Activated naive CD4-positive, alpha-beta T cell treated with anti-CD3 and anti-CD28 coated beads, Interleukin-2, amount 50 U/mL, for 24 hours (primary cell): ENCODE measurements at regions not wholly inside any gene's neighbourhood (a gene's known extent, or its start where the extent isn't known, plus 50 kb on each side); places are given as distances from the start of the nearest gene placed in this dataset.
"Not testable (repeated sequence)": the region's sequence is repeated elsewhere in the genome, so short reads cannot be mapped to it uniquely, and the experiment has no call there.

ENCODE experiments used
- H3K27ac Mint-ChIP-seq: one replicate; pipeline ENCODE4 v1.8.0; 2021; ENCODE audit warnings: mild to moderate bottlenecking, mixed read lengths
- H3K27me3 Mint-ChIP-seq: one replicate; pipeline ENCODE4 v1.8.0; 2021; ENCODE audit warnings: mixed read lengths
- H3K36me3 Mint-ChIP-seq: one replicate; pipeline ENCODE4 v1.8.0; 2021; ENCODE audit warnings: mixed read lengths
- H3K4me1 Mint-ChIP-seq: one replicate; pipeline ENCODE4 v1.8.0; 2021; ENCODE audit warnings: mixed read lengths
- H3K4me3 Mint-ChIP-seq: one replicate; pipeline ENCODE4 v1.8.0; 2021; ENCODE audit warnings: mild to moderate bottlenecking, mixed read lengths
- H3K9me3 Mint-ChIP-seq: one replicate; pipeline ENCODE4 v1.8.0; 2021; ENCODE audit warnings: mixed read lengths

GRCh38 chrX:147468600-147468999, 443.1 kb upstream of the FMR1 start:
- Mint-ChIP-seq H3K9me3 (no peaks in the 10 kb centered on the region), H3K27me3 (no peaks in the 10 kb centered on the region), H3K36me3 (no peaks in the 10 kb centered on the region), H3K4me3 (no peak overlapping the region), H3K4me1 (no peaks in the 10 kb centered on the region), H3K27ac (no peak overlapping the region)

GRCh38 chrX:147476008-147476407, 435.7 kb upstream of the FMR1 start:
- peaks cover 5% of the 10 kb centered on the region for H3K9me3 Mint-ChIP-seq
- no peak overlapping the region for H3K4me3 Mint-ChIP-seq
- no peaks in the 10 kb centered on the region for H3K4me1 Mint-ChIP-seq
- no peaks in the 10 kb centered on the region for H3K36me3 Mint-ChIP-seq
- H3K27ac Mint-ChIP-seq, result no peak overlapping the region
- no peaks in the 10 kb centered on the region for H3K27me3 Mint-ChIP-seq

- H3K4me3 Mint-ChIP-seq, result no peak overlapping the region
- H3K27ac Mint-ChIP-seq, result no peak overlapping the region
- no peaks in the 10 kb centered on the region for H3K4me1 Mint-ChIP-seq
- peaks cover 5% of the 10 kb centered on the region for H3K9me3 Mint-ChIP-seq
- H3K36me3 Mint-ChIP-seq, result no peaks in the 10 kb centered on the region
- no peaks in the 10 kb centered on the region for H3K27me3 Mint-ChIP-seq
These were observed 432.8 kb upstream of the FMR1 start for GRCh38 chrX:147478899-147479298.

GRCh38 chrX:147485207-147485606, 426.5 kb upstream of the FMR1 start:
- Mint-ChIP-seq H3K4me1 (no peaks in the 10 kb centered on the region), H3K27me3 (no peaks in the 10 kb centered on the region), H3K4me3 (no peak overlapping the region), H3K9me3 (peaks cover 1% of the 10 kb centered on the region), H3K36me3 (no peaks in the 10 kb centered on the region), H3K27ac (no peak overlapping the region)

- H3K27me3 Mint-ChIP-seq, result no peaks in the 10 kb centered on the region
- no peak overlapping the region for H3K27ac Mint-ChIP-seq
- H3K4me1 Mint-ChIP-seq, result no peaks in the 10 kb centered on the region
- no peak overlapping the region for H3K4me3 Mint-ChIP-seq
- no peaks in the 10 kb centered on the region for H3K9me3 Mint-ChIP-seq
- H3K36me3 Mint-ChIP-seq, result no peaks in the 10 kb centered on the region
These were observed 417.4 kb upstream of the FMR1 start for GRCh38 chrX:147494365-147494764.

- H3K9me3 Mint-ChIP-seq, result no peaks in the 10 kb centered on the region
- no peaks in the 10 kb centered on the region for H3K27me3 Mint-ChIP-seq
- H3K4me1 Mint-ChIP-seq, result no peaks in the 10 kb centered on the region
- no peak overlapping the region for H3K4me3 Mint-ChIP-seq
- no peak overlapping the region for H3K27ac Mint-ChIP-seq
- H3K36me3 Mint-ChIP-seq, result no peaks in the 10 kb centered on the region
These were observed 412.9 kb upstream of the FMR1 start for GRCh38 chrX:147498796-147499195.

- H3K9me3 Mint-ChIP-seq, result peaks cover 5% of the 10 kb centered on the region
- no peak overlapping the region for H3K4me3 Mint-ChIP-seq
- no peaks in the 10 kb centered on the region for H3K36me3 Mint-ChIP-seq
- no peak overlapping the region for H3K27ac Mint-ChIP-seq
- H3K27me3 Mint-ChIP-seq, result no peaks in the 10 kb centered on the region
- no peaks in the 10 kb centered on the region for H3K4me1 Mint-ChIP-seq
These were observed 388.7 kb upstream of the FMR1 start for GRCh38 chrX:147522981-147523380.

- Mint-ChIP-seq H3K4me3 (no peak overlapping the region), H3K4me1 (no peaks in the 10 kb centered on the region), H3K27me3 (no peaks in the 10 kb centered on the region), H3K36me3 (no peaks in the 10 kb centered on the region), H3K27ac (no peak overlapping the region), H3K9me3 (no peaks in the 10 kb centered on the region)
These were observed 378.3 kb upstream of the FMR1 start for GRCh38 chrX:147533426-147533825.

GRCh38 chrX:147537172-147537571, 374.5 kb upstream of the FMR1 start:
- H3K27ac Mint-ChIP-seq, result no peak overlapping the region
- no peaks in the 10 kb centered on the region for H3K4me1 Mint-ChIP-seq
- H3K9me3 Mint-ChIP-seq, result no peaks in the 10 kb centered on the region
- H3K4me3 Mint-ChIP-seq, result no peak overlapping the region
- no peaks in the 10 kb centered on the region for H3K27me3 Mint-ChIP-seq
- H3K36me3 Mint-ChIP-seq, result no peaks in the 10 kb centered on the region

GRCh38 chrX:147548023-147548422, 363.7 kb upstream of the FMR1 start:
- H3K27ac Mint-ChIP-seq, H3K4me3 Mint-ChIP-seq, H3K36me3 Mint-ChIP-seq, H3K27me3 Mint-ChIP-seq, H3K9me3 Mint-ChIP-seq, H3K4me1 Mint-ChIP-seq: not testable (repeated sequence)

- Mint-ChIP-seq H3K27ac (no peak overlapping the region), H3K36me3 (no peaks in the 10 kb centered on the region), H3K9me3 (no peaks in the 10 kb centered on the region), H3K4me1 (no peaks in the 10 kb centered on the region), H3K27me3 (no peaks in the 10 kb centered on the region), H3K4me3 (no peak overlapping the region)
These were observed 361.5 kb upstream of the FMR1 start for GRCh38 chrX:147550217-147550616.

- H3K36me3 Mint-ChIP-seq, result no peaks in the 10 kb centered on the region
- no peak overlapping the region for H3K4me3 Mint-ChIP-seq
- no peaks in the 10 kb centered on the region for H3K27me3 Mint-ChIP-seq
- H3K4me1 Mint-ChIP-seq, result no peaks in the 10 kb centered on the region
- H3K9me3 Mint-ChIP-seq, result no peaks in the 10 kb centered on the region
- H3K27ac Mint-ChIP-seq, result no peak overlapping the region
These were observed 352.5 kb upstream of the FMR1 start for GRCh38 chrX:147559191-147559590.

- H3K9me3 Mint-ChIP-seq, result no peaks in the 10 kb centered on the region
- no peak overlapping the region for H3K27ac Mint-ChIP-seq
- H3K4me1 Mint-ChIP-seq, result no peaks in the 10 kb centered on the region
- H3K4me3 Mint-ChIP-seq, result no peak overlapping the region
- H3K36me3 Mint-ChIP-seq, result no peaks in the 10 kb centered on the region
- H3K27me3 Mint-ChIP-seq, result no peaks in the 10 kb centered on the region
These were observed 346.5 kb upstream of the FMR1 start for GRCh38 chrX:147565237-147565636.

- no peak overlapping the region for H3K27ac Mint-ChIP-seq
- H3K4me3 Mint-ChIP-seq, result no peak overlapping the region
- no peaks in the 10 kb centered on the region for H3K36me3 Mint-ChIP-seq
- H3K4me1 Mint-ChIP-seq, result no peaks in the 10 kb centered on the region
- no peaks in the 10 kb centered on the region for H3K27me3 Mint-ChIP-seq
- H3K9me3 Mint-ChIP-seq, result no peaks in the 10 kb centered on the region
These were observed 341.2 kb upstream of the FMR1 start for GRCh38 chrX:147570483-147570882.

- Mint-ChIP-seq H3K27ac (no peak overlapping the region), H3K4me1 (no peaks in the 10 kb centered on the region), H3K9me3 (no peaks in the 10 kb centered on the region), H3K27me3 (no peaks in the 10 kb centered on the region), H3K36me3 (no peaks in the 10 kb centered on the region), H3K4me3 (no peak overlapping the region)
These were observed 338.5 kb upstream of the FMR1 start for GRCh38 chrX:147573266-147573665.

- no peaks in the 10 kb centered on the region for H3K27me3 Mint-ChIP-seq
- no peaks in the 10 kb centered on the region for H3K36me3 Mint-ChIP-seq
- H3K4me3 Mint-ChIP-seq, result no peak overlapping the region
- H3K27ac Mint-ChIP-seq, result no peak overlapping the region
- H3K4me1 Mint-ChIP-seq, result no peaks in the 10 kb centered on the region
- H3K9me3 Mint-ChIP-seq, result no peaks in the 10 kb centered on the region
These were observed 309.5 kb upstream of the FMR1 start for GRCh38 chrX:147602176-147602696.

- Mint-ChIP-seq H3K9me3 (no peaks in the 10 kb centered on the region), H3K27me3 (no peaks in the 10 kb centered on the region), H3K4me3 (no peak overlapping the region), H3K36me3 (no peaks in the 10 kb centered on the region), H3K4me1 (no peaks in the 10 kb centered on the region), H3K27ac (no peak overlapping the region)
These were observed 285.1 kb upstream of the FMR1 start for GRCh38 chrX:147626605-147627004.
